GM18517 (cell line): ENCODE measurements at regions not wholly inside any gene's neighbourhood (a gene's known extent, or its start where the extent isn't known, plus 50 kb on each side); places are given as distances from the start of the nearest gene placed in this dataset.
"Not testable (repeated sequence)": the region's sequence is repeated elsewhere in the genome, so short reads cannot be mapped to it uniquely, and the experiment has no call there.

Experiments
- ATAC-seq: cut with Tn5 transposase; IDR thresholded peaks from one replicate; pipeline ENCODE4 v1.9.1; 2021; ENCODE audit warnings: mild to moderate bottlenecking, moderate library complexity; ENCODE audit not compliant: unreplicated experiment

GRCh38 chr18:23311351-23312121 is 141.6 kb upstream of the RIOK3 start:
- ATAC-seq, result no peak

GRCh38 chr18:23313379-23313778 is 139.7 kb upstream of the RIOK3 start:
- no peak for ATAC-seq

GRCh38 chr18:23314672-23315071 is 138.4 kb upstream of the RIOK3 start:
- ATAC-seq, result no peak

GRCh38 chr18:23316316-23316715 is 136.8 kb upstream of the RIOK3 start:
- ATAC-seq, result no peak

- ATAC-seq, result no peak
Measured at GRCh38 chr18:23316988-23317387, 136.1 kb upstream of the RIOK3 start.

- no peak for ATAC-seq
Measured at GRCh38 chr18:23317975-23318675, 135.0 kb upstream of the RIOK3 start.

GRCh38 chr18:23320709-23321236 is 132.3 kb upstream of the RIOK3 start:
- no peak for ATAC-seq

- ATAC-seq, result no peak
Measured at GRCh38 chr18:23321996-23322395, 131.1 kb upstream of the RIOK3 start.

GRCh38 chr18:23324056-23324811 is 128.9 kb upstream of the RIOK3 start:
- ATAC-seq, result no peak

GRCh38 chr18:23324861-23325260 is 128.2 kb upstream of the RIOK3 start:
- no peak for ATAC-seq

- not testable (repeated sequence) for ATAC-seq
Measured at GRCh38 chr18:23329671-23330070, 123.4 kb upstream of the RIOK3 start.

- no peak for ATAC-seq
Measured at GRCh38 chr18:23330423-23330822, 122.7 kb upstream of the RIOK3 start.

GRCh38 chr18:23331091-23331920 is 121.8 kb upstream of the RIOK3 start:
- no peak for ATAC-seq

- no peak for ATAC-seq
Measured at GRCh38 chr18:23332356-23332755, 120.7 kb upstream of the RIOK3 start.

GRCh38 chr18:23333827-23334226 is 119.3 kb upstream of the RIOK3 start:
- no peak for ATAC-seq

GRCh38 chr18:23334569-23334968 is 118.5 kb upstream of the RIOK3 start:
- ATAC-seq, result no peak

- no peak for ATAC-seq
Measured at GRCh38 chr18:23336101-23336500, 117.0 kb upstream of the RIOK3 start.

- no peak for ATAC-seq
Measured at GRCh38 chr18:23337599-23338444, 115.3 kb upstream of the RIOK3 start.

GRCh38 chr18:23340661-23341060 is 112.4 kb upstream of the RIOK3 start:
- no peak for ATAC-seq

GRCh38 chr18:23341383-23341782 is 111.7 kb upstream of the RIOK3 start:
- ATAC-seq, result no peak
